Brain microvascular endothelial cell (primary cell): ENCODE measurements at regions not wholly inside any gene's neighbourhood (a gene's known extent, or its start where the extent isn't known, plus 50 kb on each side); places are given as distances from the start of the nearest gene placed in this dataset.

Experiments used
- DNase-seq: peaks from one replicate; pipeline ENCODE4 v3.0.0-alpha.2; 2020
- H3K27ac ChIP-seq: fragments of 250-450 bp; sonication (Bioruptor Pico); 2 replicates; pipeline ENCODE4 v1.5.1; 2020; ENCODE audit warnings: mild to moderate bottlenecking, moderate library complexity
- H3K27me3 ChIP-seq: fragments of 250-450 bp; sonication (Bioruptor Pico); replicated peaks from 2 replicates; pipeline ENCODE4 v1.5.1; 2020; ENCODE audit warnings: mild to moderate bottlenecking
- H3K36me3 ChIP-seq: fragments of 250-450 bp; sonication (Bioruptor Pico); replicated peaks from 2 replicates; pipeline ENCODE4 v1.5.1; 2020; ENCODE audit warnings: mild to moderate bottlenecking
- H3K4me3 ChIP-seq: 2 replicates; pipeline ENCODE4 v1.5.1; 2011; ENCODE audit warnings: low read depth, mild to moderate bottlenecking, control low read depth, low read length, moderate library complexity
- in situ Hi-C: cut with HindIII; loops from 2 replicates; pipeline ENCODE4 v1.10.0; 2017; ENCODE audit warnings: low sequenced_read_pairs, low pct_ligation_motif_present
- TF ChIP-seq, protein P1 (sequence below): IDR thresholded peaks from 2 replicates; pipeline ENCODE4 v1.5.1; 2011; ENCODE audit warnings: low read depth, mild to moderate bottlenecking, moderate library complexity, low read length, control low read depth, inconsistent platforms; ENCODE audit errors: missing control alignments

DNA sequence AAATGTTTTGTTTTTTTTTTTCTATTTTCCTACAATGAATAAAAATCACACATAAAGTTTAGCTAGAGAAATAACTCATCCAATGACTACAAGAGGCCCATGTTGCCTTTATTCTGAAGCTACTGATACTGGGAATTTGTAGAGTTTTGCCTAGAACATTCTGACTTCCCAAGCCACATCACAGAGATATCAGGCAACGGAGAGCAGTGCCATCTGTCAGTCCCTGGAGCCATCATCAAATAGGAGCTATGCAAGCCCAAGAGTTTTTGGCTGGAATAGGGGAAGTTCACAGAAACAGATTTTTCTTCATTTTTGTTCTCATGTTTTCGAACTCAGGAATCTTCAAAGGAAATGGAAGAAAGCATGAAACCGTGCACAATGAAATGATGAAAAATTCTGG, 896.6 kb downstream of the TLE1 start:
- Histone ChIP-seq H3K4me3 (no peak overlapping the region), H3K36me3 (no peaks in the 10 kb centered on the region), H3K27me3 (no peaks in the 10 kb centered on the region), H3K27ac (no peak overlapping the region)
- no peak for DNase-seq
- TF ChIP-seq, protein P1, sequence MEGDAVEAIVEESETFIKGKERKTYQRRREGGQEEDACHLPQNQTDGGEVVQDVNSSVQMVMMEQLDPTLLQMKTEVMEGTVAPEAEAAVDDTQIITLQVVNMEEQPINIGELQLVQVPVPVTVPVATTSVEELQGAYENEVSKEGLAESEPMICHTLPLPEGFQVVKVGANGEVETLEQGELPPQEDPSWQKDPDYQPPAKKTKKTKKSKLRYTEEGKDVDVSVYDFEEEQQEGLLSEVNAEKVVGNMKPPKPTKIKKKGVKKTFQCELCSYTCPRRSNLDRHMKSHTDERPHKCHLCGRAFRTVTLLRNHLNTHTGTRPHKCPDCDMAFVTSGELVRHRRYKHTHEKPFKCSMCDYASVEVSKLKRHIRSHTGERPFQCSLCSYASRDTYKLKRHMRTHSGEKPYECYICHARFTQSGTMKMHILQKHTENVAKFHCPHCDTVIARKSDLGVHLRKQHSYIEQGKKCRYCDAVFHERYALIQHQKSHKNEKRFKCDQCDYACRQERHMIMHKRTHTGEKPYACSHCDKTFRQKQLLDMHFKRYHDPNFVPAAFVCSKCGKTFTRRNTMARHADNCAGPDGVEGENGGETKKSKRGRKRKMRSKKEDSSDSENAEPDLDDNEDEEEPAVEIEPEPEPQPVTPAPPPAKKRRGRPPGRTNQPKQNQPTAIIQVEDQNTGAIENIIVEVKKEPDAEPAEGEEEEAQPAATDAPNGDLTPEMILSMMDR = no peak
- in situ Hi-C loops = no loop called here

DNA sequence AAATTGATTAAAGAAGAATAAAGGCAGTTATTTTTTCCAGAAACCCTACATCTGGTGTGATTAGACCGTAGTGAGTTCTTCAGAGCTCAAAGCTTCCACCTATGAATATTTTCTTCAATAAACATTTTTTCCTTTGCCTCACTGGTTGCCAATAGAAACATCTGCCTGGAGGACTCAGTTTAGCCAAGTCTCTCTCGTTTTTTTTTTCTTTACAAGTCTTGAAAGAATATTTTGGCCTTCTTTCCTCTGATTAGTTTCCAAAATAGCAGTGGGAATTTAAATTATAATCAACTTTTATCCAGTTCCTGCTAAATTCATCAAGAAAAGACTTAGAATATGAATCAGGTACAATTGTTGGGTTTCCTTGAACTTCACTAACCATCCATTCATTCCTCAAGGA, 897.5 kb downstream of the TLE1 start:
- Histone ChIP-seq H3K4me3 (no peak overlapping the region), H3K36me3 (no peaks in the 10 kb centered on the region), H3K27ac (no peak overlapping the region), H3K27me3 (no peaks in the 10 kb centered on the region)
- DNase-seq = no peak
- in situ Hi-C loops = no loop called here
- TF ChIP-seq, protein P1 = no peak

DNA sequence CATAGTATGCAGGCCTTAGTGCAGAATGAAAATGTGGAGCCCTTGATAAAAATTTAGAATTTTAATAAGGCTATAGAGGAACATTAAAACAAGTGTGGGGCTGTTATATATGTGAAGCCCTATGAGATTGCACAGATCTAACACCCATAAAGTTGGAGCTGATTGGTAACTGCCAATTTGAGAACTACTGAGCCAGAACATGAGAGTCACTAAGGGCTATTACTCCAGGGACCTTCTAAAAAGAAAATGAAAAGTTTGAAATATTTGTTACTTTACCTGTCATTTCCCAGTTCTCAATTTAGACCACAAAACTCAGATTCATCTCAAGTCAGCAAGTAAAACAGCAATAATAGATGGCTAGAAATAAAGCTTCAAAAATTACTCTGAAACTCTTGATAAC, 898.6 kb downstream of the TLE1 start:
- no peaks in the 10 kb centered on the region for H3K36me3 ChIP-seq
- in situ Hi-C loops = no loop called here
- H3K4me3 ChIP-seq = no peak overlapping the region
- no peak for DNase-seq
- H3K27me3 ChIP-seq = no peaks in the 10 kb centered on the region
- H3K27ac ChIP-seq = no peak overlapping the region
- TF ChIP-seq, protein P1 = no peak

DNA sequence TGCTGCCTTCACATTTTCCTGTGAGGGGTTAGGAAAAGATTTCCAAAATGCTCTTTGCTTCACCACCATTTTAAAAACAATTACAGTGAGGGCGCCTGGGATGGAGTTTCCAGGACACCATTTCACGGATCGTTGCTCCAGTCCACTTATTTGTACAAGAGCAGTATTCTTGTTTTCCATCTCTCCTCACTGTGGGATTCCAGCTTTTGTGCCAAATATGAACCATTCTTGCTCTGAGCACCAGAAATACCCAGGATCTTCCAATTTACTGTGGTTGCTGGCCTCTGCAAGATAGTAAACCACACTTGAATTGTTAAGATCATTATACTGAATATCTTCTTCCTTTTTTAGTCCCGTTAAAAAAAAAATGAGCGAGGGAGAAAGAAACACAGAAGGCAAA, 899.5 kb downstream of the TLE1 start:
- no peaks in the 10 kb centered on the region for H3K27me3 ChIP-seq
- TF ChIP-seq, protein P1 = no peak
- H3K36me3 ChIP-seq = no peaks in the 10 kb centered on the region
- no peak overlapping the region for H3K4me3 ChIP-seq
- no peak for DNase-seq
- in situ Hi-C loops = no loop called here
- H3K27ac ChIP-seq = no peak overlapping the region

DNA sequence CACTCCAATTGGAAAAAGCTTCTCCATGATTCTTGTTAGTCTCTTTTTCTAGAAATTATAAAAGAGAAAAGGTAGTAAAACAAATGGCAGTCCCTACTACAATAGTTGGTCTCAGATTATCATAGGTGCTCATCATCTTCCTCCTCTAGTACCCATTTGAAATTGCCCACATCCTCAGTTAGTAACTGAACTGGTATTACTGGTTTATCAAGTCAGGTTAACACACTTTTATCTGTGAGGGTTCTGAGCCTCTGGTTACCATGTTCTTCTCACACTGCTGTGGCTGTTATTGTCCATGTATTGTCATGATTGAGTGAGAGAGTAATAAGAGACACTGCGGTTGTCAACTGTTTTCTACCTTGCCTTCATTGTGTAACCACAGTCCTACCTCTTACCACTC, 901.7 kb downstream of the TLE1 start:
- no peak for DNase-seq
- TF ChIP-seq, protein P1 = no peak
- no peaks in the 10 kb centered on the region for H3K27me3 ChIP-seq
- H3K27ac ChIP-seq = no peak overlapping the region
- no peaks in the 10 kb centered on the region for H3K36me3 ChIP-seq
- no peak overlapping the region for H3K4me3 ChIP-seq
- in situ Hi-C loops = no loop called here

DNA sequence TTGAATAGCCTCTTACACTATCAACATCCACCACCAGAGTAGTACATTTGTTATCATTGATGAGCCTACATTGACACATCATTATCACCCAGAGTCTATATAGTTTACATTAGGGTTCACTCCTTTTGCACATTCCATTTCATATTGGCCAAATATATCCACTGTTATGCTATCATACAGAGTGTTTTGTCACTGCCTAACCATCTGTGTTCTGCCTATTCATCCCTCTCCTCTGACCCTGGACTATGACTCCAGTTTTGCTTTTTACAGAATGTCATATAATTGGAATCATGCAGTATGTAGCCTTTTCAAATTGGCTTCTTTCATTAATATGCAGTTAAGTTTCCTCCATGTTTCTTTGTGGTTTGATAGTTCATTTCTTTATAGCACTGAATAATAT, 904.7 kb downstream of the TLE1 start:
- in situ Hi-C loops = no loop called here
- no peak overlapping the region for H3K27ac ChIP-seq
- TF ChIP-seq, protein P1 = no peak
- no peaks in the 10 kb centered on the region for H3K27me3 ChIP-seq
- no peaks in the 10 kb centered on the region for H3K36me3 ChIP-seq
- H3K4me3 ChIP-seq = no peak overlapping the region
- DNase-seq = no peak
